ENCODE measurements at regions not wholly inside any gene's neighbourhood (a gene's known extent, or its start where the extent isn't known, plus 50 kb on each side); places are given as distances from the start of the nearest gene placed in this dataset.
"Not testable (repeated sequence)": the region's sequence is repeated elsewhere in the genome, so short reads cannot be mapped to it uniquely, and the experiment has no call there.

GRCh38 chr1:88517499-88517898 lies 166.6 kb upstream of the PKN2 start:
- H3K9me3 ChIP-seq (replicated peaks in 1 of 2; ENCODE audit: control insufficient read depth in 2 of 2, insufficient read depth in 1 of 2, low read depth in 1 of 2, low read length in 2 of 2); H2BK5ac ChIP-seq (ENCODE audit: low read length); H3K9ac ChIP-seq (ENCODE audit: low read depth, low read length, poor library complexity); H3K4me2 ChIP-seq (ENCODE audit: insufficient read depth, low read length, poor library complexity, severe bottlenecking); H3K23ac ChIP-seq (ENCODE audit: low read depth, low read length, poor library complexity); H3K36me3 ChIP-seq (replicated peaks in 1 of 2; ENCODE audit: control insufficient read depth in 2 of 2, insufficient read depth in 2 of 2, low read length in 2 of 2); H3K4me3 ChIP-seq (ENCODE audit: low read length in 2 of 2); H3K27ac ChIP-seq (replicated peaks; ENCODE audit: low read length); H4K8ac ChIP-seq (ENCODE audit: low read depth, low read length); H2BK15ac ChIP-seq (ENCODE audit: low read length); H3K4me1 ChIP-seq (ENCODE audit: control insufficient read depth in 2 of 2, insufficient read depth in 1 of 2, low read depth in 1 of 2, low read length in 2 of 2); H2AFZ ChIP-seq (ENCODE audit: low read length); H4K91ac ChIP-seq (ENCODE audit: low read depth, low read length, poor library complexity); DNase-seq (ENCODE audit: low spot score); H2AK5ac ChIP-seq (ENCODE audit: low read depth, low read length); H3K79me1 ChIP-seq (ENCODE audit: low read depth, low read length); H3K18ac ChIP-seq (ENCODE audit: low read length); H3K14ac ChIP-seq (ENCODE audit: low read length); H2BK12ac ChIP-seq (ENCODE audit: low read length); H2BK120ac ChIP-seq (ENCODE audit: low read depth, low read length); H3K27me3 ChIP-seq (ENCODE audit: control insufficient read depth in 3 of 3, insufficient read depth in 3 of 3, low read depth in 1 of 3, low read length in 3 of 3); H3K4ac ChIP-seq (ENCODE audit: low read length): not testable (repeated sequence)
- no CpG with 5 or more reads among the region's 1 CpG for WGBS, 2 donors (ENCODE audit: extremely low coverage in 2 of 2, insufficient read length in 2 of 2, insufficient replicate concordance in 1 of 2)

- H2BK120ac ChIP-seq (ENCODE audit: low read depth, low read length), result no peak overlapping the region
- H3K4ac ChIP-seq (ENCODE audit: low read length), result no peak overlapping the region
- H3K79me1 ChIP-seq (ENCODE audit: low read depth, low read length), result no peaks in the 10 kb centered on the region
- H3K4me1 ChIP-seq (ENCODE audit: control insufficient read depth in 2 of 2, insufficient read depth in 1 of 2, low read depth in 1 of 2, low read length in 2 of 2), result no peaks in the 10 kb centered on the region
- H4K91ac ChIP-seq (ENCODE audit: low read depth, low read length, poor library complexity), result no peak overlapping the region
- no peaks in the 10 kb centered on the region for H3K36me3 ChIP-seq (replicated peaks in 1 of 2; ENCODE audit: control insufficient read depth in 2 of 2, insufficient read depth in 2 of 2, low read length in 2 of 2)
- H2AFZ ChIP-seq (ENCODE audit: low read length), result no peak overlapping the region
- H3K14ac ChIP-seq (ENCODE audit: low read length), result no peak overlapping the region
- H3K9me3 ChIP-seq (replicated peaks in 1 of 2; ENCODE audit: control insufficient read depth in 2 of 2, insufficient read depth in 1 of 2, low read depth in 1 of 2, low read length in 2 of 2), result no peaks in the 10 kb centered on the region
- no peak overlapping the region for H2BK5ac ChIP-seq (ENCODE audit: low read length)
- no CpG with 5 or more reads among the region's 1 CpG for WGBS, 2 donors (ENCODE audit: extremely low coverage in 2 of 2, insufficient read length in 2 of 2, insufficient replicate concordance in 1 of 2)
- no peak overlapping the region for H2BK15ac ChIP-seq (ENCODE audit: low read length)
- no peak overlapping the region for H4K8ac ChIP-seq (ENCODE audit: low read depth, low read length)
- no peak overlapping the region for H3K4me3 ChIP-seq (ENCODE audit: low read length in 2 of 2)
- H3K18ac ChIP-seq (ENCODE audit: low read length), result no peak overlapping the region
- H3K9ac ChIP-seq (ENCODE audit: low read depth, low read length, poor library complexity), result no peak overlapping the region
- H3K27me3 ChIP-seq (ENCODE audit: control insufficient read depth in 3 of 3, insufficient read depth in 3 of 3, low read depth in 1 of 3, low read length in 3 of 3), result no peaks in the 10 kb centered on the region
- H3K4me2 ChIP-seq (ENCODE audit: insufficient read depth, low read length, poor library complexity, severe bottlenecking), result no peak overlapping the region
- H2BK12ac ChIP-seq (ENCODE audit: low read length), result no peak overlapping the region
- DNase-seq (ENCODE audit: low spot score), result no peak
- no peak overlapping the region for H3K27ac ChIP-seq (replicated peaks; ENCODE audit: low read length)
- H3K23ac ChIP-seq (ENCODE audit: low read depth, low read length, poor library complexity), result no peak overlapping the region
- H2AK5ac ChIP-seq (ENCODE audit: low read depth, low read length), result no peak overlapping the region
Measured at GRCh38 chr1:88519156-88519555, 164.9 kb upstream of the PKN2 start.

- no peak overlapping the region for H2BK5ac ChIP-seq (ENCODE audit: low read length)
- no peak overlapping the region for H3K4me3 ChIP-seq (ENCODE audit: low read length in 2 of 2)
- no peak overlapping the region for H3K9ac ChIP-seq (ENCODE audit: low read depth, low read length, poor library complexity)
- no peak overlapping the region for H2BK120ac ChIP-seq (ENCODE audit: low read depth, low read length)
- no peak overlapping the region for H2AK5ac ChIP-seq (ENCODE audit: low read depth, low read length)
- no peaks in the 10 kb centered on the region for H3K4me1 ChIP-seq (ENCODE audit: control insufficient read depth in 2 of 2, insufficient read depth in 1 of 2, low read depth in 1 of 2, low read length in 2 of 2)
- H3K9me3 ChIP-seq (replicated peaks in 1 of 2; ENCODE audit: control insufficient read depth in 2 of 2, insufficient read depth in 1 of 2, low read depth in 1 of 2, low read length in 2 of 2), result no peaks in the 10 kb centered on the region
- no peaks in the 10 kb centered on the region for H3K79me1 ChIP-seq (ENCODE audit: low read depth, low read length)
- no CpG with 5 or more reads among the region's 4 CpGs for WGBS, 2 donors (ENCODE audit: extremely low coverage in 2 of 2, insufficient read length in 2 of 2, insufficient replicate concordance in 1 of 2)
- no peak overlapping the region for H4K91ac ChIP-seq (ENCODE audit: low read depth, low read length, poor library complexity)
- no peak overlapping the region for H2BK15ac ChIP-seq (ENCODE audit: low read length)
- H3K4me2 ChIP-seq (ENCODE audit: insufficient read depth, low read length, poor library complexity, severe bottlenecking), result no peak overlapping the region
- no peak overlapping the region for H3K18ac ChIP-seq (ENCODE audit: low read length)
- no peak overlapping the region for H2BK12ac ChIP-seq (ENCODE audit: low read length)
- no peak overlapping the region for H3K14ac ChIP-seq (ENCODE audit: low read length)
- no peak overlapping the region for H3K27ac ChIP-seq (replicated peaks; ENCODE audit: low read length)
- H3K23ac ChIP-seq (ENCODE audit: low read depth, low read length, poor library complexity), result no peak overlapping the region
- no peaks in the 10 kb centered on the region for H3K27me3 ChIP-seq (ENCODE audit: control insufficient read depth in 3 of 3, insufficient read depth in 3 of 3, low read depth in 1 of 3, low read length in 3 of 3)
- DNase-seq (ENCODE audit: low spot score), result no peak
- no peak overlapping the region for H3K4ac ChIP-seq (ENCODE audit: low read length)
- H2AFZ ChIP-seq (ENCODE audit: low read length), result no peak overlapping the region
- H4K8ac ChIP-seq (ENCODE audit: low read depth, low read length), result no peak overlapping the region
- no peaks in the 10 kb centered on the region for H3K36me3 ChIP-seq (replicated peaks in 1 of 2; ENCODE audit: control insufficient read depth in 2 of 2, insufficient read depth in 2 of 2, low read length in 2 of 2)
Measured at GRCh38 chr1:88523854-88524528, 160.1 kb upstream of the PKN2 start.

GRCh38 chr1:88526456-88526855 lies 157.6 kb upstream of the PKN2 start:
- Histone ChIP-seq H4K8ac (ENCODE audit: low read depth, low read length) (no peak overlapping the region), H4K91ac (ENCODE audit: low read depth, low read length, poor library complexity) (no peak overlapping the region), H3K18ac (ENCODE audit: low read length) (no peak overlapping the region), H2BK5ac (ENCODE audit: low read length) (no peak overlapping the region), H2BK120ac (ENCODE audit: low read depth, low read length) (no peak overlapping the region), H2BK15ac (ENCODE audit: low read length) (no peak overlapping the region), H3K4me1 (ENCODE audit: control insufficient read depth in 2 of 2, insufficient read depth in 1 of 2, low read depth in 1 of 2, low read length in 2 of 2) (peaks cover 0 to 2% of the 10 kb centered on the region in 2 donors), H3K14ac (ENCODE audit: low read length) (no peak overlapping the region), H3K23ac (ENCODE audit: low read depth, low read length, poor library complexity) (no peak overlapping the region), H3K4me2 (ENCODE audit: insufficient read depth, low read length, poor library complexity, severe bottlenecking) (no peak overlapping the region), H3K9me3 (replicated peaks in 1 of 2; ENCODE audit: control insufficient read depth in 2 of 2, insufficient read depth in 1 of 2, low read depth in 1 of 2, low read length in 2 of 2) (no peaks in the 10 kb centered on the region), H3K27me3 (ENCODE audit: control insufficient read depth in 3 of 3, insufficient read depth in 3 of 3, low read depth in 1 of 3, low read length in 3 of 3) (no peaks in the 10 kb centered on the region), H3K4ac (ENCODE audit: low read length) (no peak overlapping the region), H3K36me3 (replicated peaks in 1 of 2; ENCODE audit: control insufficient read depth in 2 of 2, insufficient read depth in 2 of 2, low read length in 2 of 2) (no peaks in the 10 kb centered on the region), H3K4me3 (ENCODE audit: low read length in 2 of 2) (no peak overlapping the region), H2AFZ (ENCODE audit: low read length) (no peak overlapping the region), H2AK5ac (ENCODE audit: low read depth, low read length) (no peak overlapping the region), H3K27ac (replicated peaks; ENCODE audit: low read length) (no peak overlapping the region), H3K9ac (ENCODE audit: low read depth, low read length, poor library complexity) (no peak overlapping the region), H2BK12ac (ENCODE audit: low read length) (no peak overlapping the region), H3K79me1 (ENCODE audit: low read depth, low read length) (no peaks in the 10 kb centered on the region)
- DNase-seq (ENCODE audit: low spot score), result no peak
- WGBS, 2 donors (ENCODE audit: extremely low coverage in 2 of 2, insufficient read length in 2 of 2, insufficient replicate concordance in 1 of 2), result no CpG with 5 or more reads among the region's 3 CpGs
